Heart left ventricle (tissue), 16 donors: ENCODE measurements at regions not wholly inside any gene's neighbourhood (a gene's known extent, or its start where the extent isn't known, plus 50 kb on each side); places are given as distances from the start of the nearest gene placed in this dataset.
A peak's percentile ranks its signal among the peaks of the same experiment; 100 is the strongest.

Experiments
- ATAC-seq, 4 donors: fragments of 200-7000 bp; cut with Tn5 transposase; one replicate each; pipeline ENCODE4 v1.9.1; 2020 to 2022; ENCODE audit warnings: moderate library complexity in 4 of 4, mild to moderate bottlenecking in 3 of 4, moderate number of reproducible peaks in 1 of 4
- DNase-seq, 5 donors: peaks; one replicate each; pipeline ENCODE4 v3.0.0-alpha.2; 2020
- H3K27ac ChIP-seq, 12 donors: fragments of 200-600 bp; sonication (generic) in 4 of 12; one replicate each; pipeline versions ENCODE4 v1.5.0 to v1.8.0; 2016 to 2022; ENCODE audit warnings: mild to moderate bottlenecking in 2 of 12
- H3K27me3 ChIP-seq, 9 donors: fragments of 200-600 bp; sonication (generic) in 2 of 9; one replicate each; pipeline versions ENCODE4 v1.5.1 to v1.8.0; 2016 to 2022; ENCODE audit warnings: mild to moderate bottlenecking in 3 of 9
- H3K36me3 ChIP-seq, 9 donors: fragments of 200-600 bp; sonication (generic) in 2 of 9; one replicate each; pipeline versions ENCODE4 v1.5.0 to v1.8.0; 2018 to 2022; ENCODE audit warnings: mild to moderate bottlenecking in 2 of 9
- H3K4me1 ChIP-seq, 12 donors: fragments of 200-600 bp; sonication (generic) in 4 of 12; one replicate each; pipeline versions ENCODE4 v1.5.0 to v1.8.0; 2016 to 2022; ENCODE audit warnings: mild to moderate bottlenecking in 3 of 12
- H3K4me3 ChIP-seq, 12 donors: fragments of 200-600 bp; sonication (generic) in 4 of 12; one replicate each; pipeline versions ENCODE4 v1.5.0 to v1.8.0; 2017 to 2022; ENCODE audit warnings: mild to moderate bottlenecking in 9 of 12, moderate library complexity in 4 of 12
- H3K9me3 ChIP-seq, 12 donors: fragments of 200-600 bp; sonication (generic) in 4 of 12; one replicate each; pipeline versions ENCODE4 v1.5.0 to v1.8.0; 2016 to 2022; ENCODE audit warnings: mild to moderate bottlenecking in 1 of 12
- POLR2A ChIP-seq, 2 donors: fragments of 450-650 bp; IDR thresholded peaks; one replicate each; pipeline ENCODE4 v1.6.1; 2017; ENCODE audit warnings: antibody characterized with exemption in 2 of 2, mild to moderate bottlenecking in 2 of 2, moderate library complexity in 2 of 2
- WGBS, 4 donors: extraction: QIAGEN DNeasy Blood & Tissue Kit in 2 of 4; methylation state at CpG; one replicate each; pipeline versions ENCODE4 v1.1.5 to v1.1.7; 2013 to 2018; 5-methylcytosine and 5-hydroxymethylcytosine counted together
- intact Hi-C, 10 donors: fragments of 100-400 bp; cut with DNase I; formaldehyde crosslinking; loops; one replicate each; pipeline versions ENCODE4 v1.11.1 to v1.14.2; 2022
- TF ChIP-seq, protein P1 (sequence below), 12 donors: fragments of 200-600 bp; sonication (generic) in 4 of 12; IDR thresholded peaks; one replicate each; pipeline versions ENCODE4 v1.5.0 to v1.8.0; 2018 to 2022; ENCODE audit warnings: antibody characterized with exemption in 12 of 12, mild to moderate bottlenecking in 5 of 12
- donor health status: ischemic (EF 13 %, LVEDD 7.1; RV severe dilation, severe dysfunction).
- donor health status: healthy with polysubstance abuse.
- donor health status: DM: no; HTN: yes; CAD: no.
- donor health status: DM: no; HTN: no; CAD: no.
- donor health status: ischemic (EF 25% LVEDD 6.9; RV normal size, moderate dysfunction).
- donor health status: ischemic (EF 25% LVEDD 5.7; RV mildly dilated, moderate dysfunction).
- donor health status: healthy.
- donor health status: DM: yes; HTN: yes; CAD: no.
- donor health status: ischemic (EF 35%, LVEDD 5.7; RV mildly dilated, moderate dysfunction).
- donor health status: nonischemic (EF 11% LVEDD 7.7; RV severe dilation, severe dysfunction).
- donor health status: DM: yes; HTN: yes; CAD: no.
- donor health status: PGD.
- donor health status: ischemic (EF 29% LVEDD 5.4; RV normal size, mild dysfunction).
- donor health status: nonischemic (EF 23%, LVEDD 6.1; RV moderate dilation, normal function).

DNA sequence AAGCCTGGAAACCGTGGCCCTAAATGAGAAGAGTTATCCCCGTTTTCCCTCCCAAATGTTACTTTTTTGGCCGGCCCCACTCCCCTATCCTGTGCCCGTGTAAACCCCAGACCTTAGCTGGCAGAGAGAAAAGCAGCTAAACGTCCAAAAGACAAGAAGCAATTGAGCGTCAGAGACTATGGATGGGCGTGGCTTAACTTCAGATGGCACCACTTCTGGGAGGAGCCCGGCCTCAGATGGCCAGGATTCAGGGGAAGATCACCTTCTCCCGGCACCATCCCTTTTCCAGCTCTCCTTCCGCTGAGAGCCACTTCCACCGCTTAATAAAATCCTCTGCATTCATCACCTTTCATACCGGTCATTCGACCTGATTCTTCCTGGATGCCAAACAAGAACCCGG is 350.1 kb upstream of the PCDH7 start:
- ATAC-seq (no peak), DNase-seq (no peak)
- intact Hi-C loops = no loop called here
- Histone ChIP-seq H3K9me3 (no peaks in the 10 kb centered on the region), H3K27ac (no peak overlapping the region), H3K4me1 (no peaks in the 10 kb centered on the region), H3K27me3 (no peaks in the 10 kb centered on the region), H3K4me3 (no peak overlapping the region), H3K36me3 (no peaks in the 10 kb centered on the region)
- no peak for TF ChIP-seq POLR2A (IDR thresholded peaks at IDR 0.05)
- TF ChIP-seq, protein P1, sequence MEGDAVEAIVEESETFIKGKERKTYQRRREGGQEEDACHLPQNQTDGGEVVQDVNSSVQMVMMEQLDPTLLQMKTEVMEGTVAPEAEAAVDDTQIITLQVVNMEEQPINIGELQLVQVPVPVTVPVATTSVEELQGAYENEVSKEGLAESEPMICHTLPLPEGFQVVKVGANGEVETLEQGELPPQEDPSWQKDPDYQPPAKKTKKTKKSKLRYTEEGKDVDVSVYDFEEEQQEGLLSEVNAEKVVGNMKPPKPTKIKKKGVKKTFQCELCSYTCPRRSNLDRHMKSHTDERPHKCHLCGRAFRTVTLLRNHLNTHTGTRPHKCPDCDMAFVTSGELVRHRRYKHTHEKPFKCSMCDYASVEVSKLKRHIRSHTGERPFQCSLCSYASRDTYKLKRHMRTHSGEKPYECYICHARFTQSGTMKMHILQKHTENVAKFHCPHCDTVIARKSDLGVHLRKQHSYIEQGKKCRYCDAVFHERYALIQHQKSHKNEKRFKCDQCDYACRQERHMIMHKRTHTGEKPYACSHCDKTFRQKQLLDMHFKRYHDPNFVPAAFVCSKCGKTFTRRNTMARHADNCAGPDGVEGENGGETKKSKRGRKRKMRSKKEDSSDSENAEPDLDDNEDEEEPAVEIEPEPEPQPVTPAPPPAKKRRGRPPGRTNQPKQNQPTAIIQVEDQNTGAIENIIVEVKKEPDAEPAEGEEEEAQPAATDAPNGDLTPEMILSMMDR (IDR thresholded peaks at IDR 0.05) = no peak
- 79 to 87% (median 82%) methylated on average over 14 of the region's 14 CpGs for WGBS, 4 donors

- Histone ChIP-seq H3K36me3 (no peaks in the 10 kb centered on the region), H3K4me3 (no peak overlapping the region), H3K9me3 (peaks cover 0 to 6% (median 0%) of the 10 kb centered on the region in 12 donors), H3K27ac (no peak overlapping the region), H3K4me1 (no peaks in the 10 kb centered on the region), H3K27me3 (no peaks in the 10 kb centered on the region)
- ATAC-seq (no peak), DNase-seq (no peak)
- intact Hi-C loops = no loop called here
- WGBS, 4 donors = 46 to 54% (median 49%) methylated on average over 6 of the region's 6 CpGs
- TF ChIP-seq, protein P1 (IDR thresholded peaks at IDR 0.05) = peak in 11 of 12 donors; percentile 7 to 61 (median 46)
- no peak for TF ChIP-seq POLR2A (IDR thresholded peaks at IDR 0.05)
Measured at GRCh38 chr4:30380404-30380998, 339.7 kb upstream of the PCDH7 start.

GRCh38 chr4:30385650-30386049 is 334.5 kb upstream of the PCDH7 start:
- H3K36me3 ChIP-seq = no peaks in the 10 kb centered on the region
- H3K27ac ChIP-seq = no peak overlapping the region
- 74 to 78% (median 77%) methylated on average over 2 of the region's 2 CpGs for WGBS, 4 donors
- H3K4me3 ChIP-seq = no peak overlapping the region
- no peaks in the 10 kb centered on the region for H3K9me3 ChIP-seq
- no peaks in the 10 kb centered on the region for H3K27me3 ChIP-seq
- DNase-seq = no peak
- intact Hi-C loops = no loop called here
- TF ChIP-seq POLR2A (IDR thresholded peaks at IDR 0.05) = no peak
- TF ChIP-seq, protein P1 (IDR thresholded peaks at IDR 0.05) = no peak
- no peaks in the 10 kb centered on the region for H3K4me1 ChIP-seq
- ATAC-seq = no peak

GRCh38 chr4:30386266-30386895 is 333.8 kb upstream of the PCDH7 start:
- Histone ChIP-seq H3K27me3 (no peaks in the 10 kb centered on the region), H3K27ac (no peak overlapping the region), H3K4me1 (no peaks in the 10 kb centered on the region), H3K4me3 (no peak overlapping the region), H3K9me3 (no peaks in the 10 kb centered on the region), H3K36me3 (no peaks in the 10 kb centered on the region)
- 87 to 90% (median 89%) methylated on average over 4 of the region's 4 CpGs for WGBS, 4 donors
- TF ChIP-seq, protein P1 (IDR thresholded peaks at IDR 0.05) = no peak
- no peak for TF ChIP-seq POLR2A (IDR thresholded peaks at IDR 0.05)
- no peak for DNase-seq
- intact Hi-C loops = no loop called here
- ATAC-seq = no peak
